Smooth muscle cell (in vitro differentiated cells): ENCODE measurements at regions not wholly inside any gene's neighbourhood (a gene's known extent, or its start where the extent isn't known, plus 50 kb on each side); places are given as distances from the start of the nearest gene placed in this dataset.
"Not testable (repeated sequence)": the region's sequence is repeated elsewhere in the genome, so short reads cannot be mapped to it uniquely, and the experiment has no call there.

Experiments used
- DNase-seq: peaks from one replicate; lab custom pipeline; 2025; ENCODE audit not compliant: unreplicated experiment; lab: John Stamatoyannopoulos, UW
- H2AFZ ChIP-seq: fragments of 200-600 bp; sonication (generic); 2 replicates; pipeline ENCODE4 v1.6.0; 2016; ENCODE audit warnings: antibody characterized with exemption, low read depth, mild to moderate bottlenecking
- H3F3A ChIP-seq: fragments of 200-600 bp; sonication (generic); 2 replicates; pipeline ENCODE4 v1.6.0; 2017; ENCODE audit warnings: antibody characterized with exemption, low read depth
- H3K27ac ChIP-seq: fragments of 200-600 bp; sonication (generic); 2 replicates; pipeline ENCODE4 v1.5.1; 2016; ENCODE audit warnings: low read depth, mild to moderate bottlenecking
- H3K27me3 ChIP-seq: fragments of 200-600 bp; sonication (generic); 2 replicates; pipeline ENCODE4 v1.6.1; 2016; ENCODE audit warnings: low read depth, mild to moderate bottlenecking
- H3K36me3 ChIP-seq: fragments of 200-600 bp; sonication (generic); 2 replicates; pipeline ENCODE4 v1.5.1; 2016; ENCODE audit warnings: low read depth
- H3K4me1 ChIP-seq: fragments of 200-600 bp; sonication (generic); 2 replicates; pipeline ENCODE4 v1.5.1; 2016; ENCODE audit warnings: low read depth
- H3K4me2 ChIP-seq: fragments of 200-600 bp; sonication (generic); 2 replicates; pipeline ENCODE4 v1.6.0; 2016; ENCODE audit warnings: mild to moderate bottlenecking
- H3K4me3 ChIP-seq: fragments of 200-600 bp; sonication (generic); 2 replicates; pipeline ENCODE4 v1.5.1; 2016; ENCODE audit warnings: mild to moderate bottlenecking
- H3K79me2 ChIP-seq: fragments of 200-600 bp; sonication (generic); 2 replicates; pipeline ENCODE4 v1.6.0; 2016; ENCODE audit warnings: low read depth, mild to moderate bottlenecking
- H3K9ac ChIP-seq: fragments of 200-600 bp; sonication (generic); 2 replicates; pipeline ENCODE4 v1.6.0; 2016; ENCODE audit warnings: low read depth
- H3K9me3 ChIP-seq: fragments of 200-600 bp; sonication (generic); replicated peaks from 2 replicates; pipeline ENCODE4 v1.5.1; 2016; ENCODE audit warnings: low read depth
- H4K20me1 ChIP-seq: fragments of 200-600 bp; sonication (generic); 2 replicates; pipeline ENCODE4 v1.6.0; 2016; ENCODE audit warnings: low read depth
- CTCF ChIP-seq: fragments of 200-600 bp; sonication (generic); IDR thresholded peaks from 2 replicates; pipeline ENCODE4 v1.5.1; 2017; ENCODE audit warnings: borderline replicate concordance, mild to moderate bottlenecking, antibody characterized with exemption; ENCODE audit not compliant: insufficient read depth, poor library complexity, severe bottlenecking
- WGBS: methylation state at CpG from one replicate; pipeline ENCODE4 v1.1.7; 2016; ENCODE audit warnings: low lambda C conversion rate; 5-methylcytosine and 5-hydroxymethylcytosine counted together

DNA sequence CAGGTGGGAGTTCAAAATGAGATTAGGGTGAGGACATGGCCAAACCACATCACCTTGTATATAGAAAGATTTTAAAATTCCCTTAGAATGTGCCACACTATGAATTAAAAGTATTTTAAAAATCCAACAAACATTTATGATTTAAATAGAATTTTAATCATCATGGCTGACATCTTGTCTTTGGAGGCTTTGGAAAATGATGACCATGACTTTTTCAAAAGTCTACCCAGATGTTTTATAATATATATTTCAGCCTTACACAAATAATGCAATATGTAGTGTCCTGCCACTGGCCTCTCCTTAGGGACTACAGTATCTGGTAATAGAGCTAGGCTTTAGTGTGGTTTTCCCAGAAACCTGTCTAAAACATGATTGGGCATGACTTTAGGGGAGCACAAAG lies 1353.4 kb upstream of the GOT2 start:
- no peaks in the 10 kb centered on the region for H3K36me3 ChIP-seq
- TF ChIP-seq CTCF = no peak

GRCh38 chr16:60078819-60079218 lies 1344.7 kb upstream of the GOT2 start:
- not testable (repeated sequence) for H3K4me2 ChIP-seq, H3K79me2 ChIP-seq, DNase-seq, H3K9ac ChIP-seq, H3K9me3 ChIP-seq, H3K27ac ChIP-seq, H3K4me3 ChIP-seq, H3K4me1 ChIP-seq, H4K20me1 ChIP-seq, H3K36me3 ChIP-seq, H3K27me3 ChIP-seq, H3F3A ChIP-seq, H2AFZ ChIP-seq
- 31% methylated on average over 10 of the region's 10 CpGs for whole genome bisulfite sequencing

More for the DNA sequence above, 1353.4 kb upstream of the GOT2 start:
- H3K9me3 ChIP-seq = no peaks in the 10 kb centered on the region
- DNase-seq = no peak
- no peak overlapping the region for H3K4me3 ChIP-seq
- H4K20me1 ChIP-seq = no peaks in the 10 kb centered on the region
- H3K27ac ChIP-seq = no peak overlapping the region
- no peak overlapping the region for H3K9ac ChIP-seq
- H3F3A ChIP-seq = no peaks in the 10 kb centered on the region
- no peaks in the 10 kb centered on the region for H3K4me1 ChIP-seq
- H3K79me2 ChIP-seq = no peaks in the 10 kb centered on the region
- no peak overlapping the region for H2AFZ ChIP-seq
- no peak overlapping the region for H3K4me2 ChIP-seq
- no peaks in the 10 kb centered on the region for H3K27me3 ChIP-seq

- TF ChIP-seq CTCF = no peak
- Histone ChIP-seq H3K4me2 (no peak overlapping the region), H3K9ac (no peak overlapping the region), H3K4me3 (no peak overlapping the region), H4K20me1 (no peaks in the 10 kb centered on the region), H3K27ac (no peak overlapping the region), H3K36me3 (no peaks in the 10 kb centered on the region), H2AFZ (no peak overlapping the region), H3K79me2 (no peaks in the 10 kb centered on the region), H3F3A (no peaks in the 10 kb centered on the region), H3K27me3 (no peaks in the 10 kb centered on the region), H3K9me3 (no peaks in the 10 kb centered on the region), H3K4me1 (no peaks in the 10 kb centered on the region)
- WGBS = 64% methylated on average over 3 of the region's 3 CpGs
- no peak for DNase-seq
These were observed 1343.7 kb upstream of the GOT2 start for GRCh38 chr16:60077861-60078260.

GRCh38 chr16:60074378-60074777 lies 1340.3 kb upstream of the GOT2 start:
- H3K4me1 ChIP-seq = no peaks in the 10 kb centered on the region
- H3K79me2 ChIP-seq = no peaks in the 10 kb centered on the region
- H3K4me3 ChIP-seq = no peak overlapping the region
- 88% methylated on average over 4 of the region's 4 CpGs for WGBS
- H3K9me3 ChIP-seq = no peaks in the 10 kb centered on the region
- H2AFZ ChIP-seq = no peak overlapping the region
- no peak overlapping the region for H3K27ac ChIP-seq
- TF ChIP-seq CTCF = no peak
- H3K9ac ChIP-seq = no peak overlapping the region
- no peaks in the 10 kb centered on the region for H3F3A ChIP-seq
- H3K27me3 ChIP-seq = no peaks in the 10 kb centered on the region
- DNase-seq = no peak
- no peaks in the 10 kb centered on the region for H4K20me1 ChIP-seq
- H3K4me2 ChIP-seq = no peak overlapping the region
- H3K36me3 ChIP-seq = no peaks in the 10 kb centered on the region
